NCI-H82 (cell line): ENCODE measurements at regions not wholly inside any gene's neighbourhood (a gene's known extent, or its start where the extent isn't known, plus 50 kb on each side); places are given as distances from the start of the nearest gene placed in this dataset.

Experiments
- DNase-seq: peaks from one replicate; lab custom pipeline; 2025; lab: John Stamatoyannopoulos, UW

DNA sequence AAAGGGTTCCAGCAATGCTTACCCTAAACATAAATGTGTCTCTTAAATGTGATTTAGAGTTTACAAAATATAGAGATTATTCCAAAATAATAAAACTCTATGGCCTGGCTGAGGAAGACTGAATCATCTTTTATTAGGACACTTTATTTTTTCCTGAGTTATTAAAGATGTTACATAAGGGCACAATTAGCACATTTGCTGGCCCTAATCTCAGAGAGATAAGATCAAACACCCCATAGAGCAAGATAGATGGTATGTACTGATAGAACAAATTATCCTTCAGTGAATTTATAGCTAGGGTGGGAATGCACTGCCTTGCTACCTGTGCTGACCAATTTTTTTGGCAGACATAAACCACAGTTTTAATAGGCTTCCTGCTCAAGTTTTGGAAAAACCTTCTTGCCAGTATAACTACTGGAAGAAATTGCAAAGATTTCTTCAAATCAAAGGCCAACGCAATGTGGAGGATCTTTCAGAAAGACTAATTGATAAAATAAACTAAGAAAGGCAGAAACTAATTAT is 367.1 kb upstream of the MPDZ start:
- DNase-seq, result no peak

DNA sequence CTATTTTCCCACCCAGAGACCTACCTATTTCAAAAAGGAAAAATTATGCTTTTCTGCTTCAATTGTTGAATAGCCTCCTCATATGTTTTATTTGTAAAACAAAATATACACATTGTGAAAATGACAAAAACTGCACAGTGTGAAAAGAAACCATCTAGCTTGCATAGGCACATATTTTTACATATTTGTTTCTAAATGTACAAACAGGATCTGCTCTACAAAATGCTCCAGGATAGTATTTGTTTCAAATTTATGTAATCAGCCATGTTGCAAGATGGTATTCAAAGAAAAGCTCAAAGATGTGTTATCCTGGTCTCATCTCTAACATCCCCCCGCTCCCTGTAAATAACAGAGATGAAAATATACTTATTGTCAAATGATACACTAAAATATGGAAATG is 366.1 kb upstream of the MPDZ start:
- DNase-seq, result no peak

DNA sequence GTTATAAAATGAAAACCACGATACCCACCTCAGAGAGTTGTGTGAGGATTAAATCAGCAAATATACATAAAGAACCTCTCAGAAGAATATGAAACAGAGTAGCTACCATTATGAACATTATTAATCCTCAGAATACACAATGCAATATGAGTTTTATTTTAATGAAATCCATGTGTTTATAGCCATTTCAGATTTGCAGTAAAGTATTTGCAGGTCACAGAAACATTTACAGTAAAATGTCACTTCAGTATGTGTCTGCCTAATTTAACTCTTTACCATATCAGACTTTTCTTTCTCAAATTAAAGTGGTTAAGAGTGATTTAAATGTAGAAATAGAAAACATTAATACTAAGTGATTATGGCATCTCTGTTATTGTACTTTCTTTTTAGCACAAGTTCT is 365.2 kb upstream of the MPDZ start:
- no peak for DNase-seq

DNA sequence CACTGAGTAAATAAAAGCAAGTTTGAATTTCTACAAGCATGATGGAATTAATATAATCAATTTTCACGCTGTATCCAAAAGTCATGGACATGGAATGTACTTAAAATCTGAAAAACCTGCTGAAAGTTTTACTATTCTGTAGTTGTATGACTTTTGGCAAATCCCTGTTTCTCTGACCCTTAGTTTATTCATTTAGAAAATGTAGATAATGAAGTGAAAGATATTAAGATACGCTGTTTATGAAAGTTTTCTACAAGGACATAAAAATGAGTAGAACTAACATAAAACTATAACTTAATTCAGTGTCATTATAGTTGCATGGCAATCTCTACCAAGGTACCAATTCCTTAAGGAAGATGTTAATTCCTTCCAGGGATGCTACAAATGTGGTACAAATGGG is 363.2 kb upstream of the MPDZ start:
- no peak for DNase-seq

DNA sequence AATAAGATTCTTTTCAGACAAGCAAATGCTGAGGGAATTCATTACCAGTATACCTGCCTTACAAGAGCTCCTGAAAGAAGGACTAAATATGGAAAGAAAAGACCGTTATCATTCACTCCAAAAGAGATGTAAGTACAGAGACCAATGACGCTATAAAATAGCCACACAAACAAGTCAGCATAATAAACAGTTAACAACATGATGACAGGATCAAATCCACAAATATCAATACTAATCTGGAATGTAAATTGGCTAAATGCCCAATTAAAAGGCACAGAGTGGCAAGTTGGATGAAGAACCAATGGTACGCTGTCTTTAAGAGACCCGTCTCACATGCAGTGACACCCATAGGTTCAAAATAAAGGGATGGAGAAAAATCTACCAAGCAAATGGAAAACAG is 349.6 kb upstream of the MPDZ start:
- no peak for DNase-seq

DNA sequence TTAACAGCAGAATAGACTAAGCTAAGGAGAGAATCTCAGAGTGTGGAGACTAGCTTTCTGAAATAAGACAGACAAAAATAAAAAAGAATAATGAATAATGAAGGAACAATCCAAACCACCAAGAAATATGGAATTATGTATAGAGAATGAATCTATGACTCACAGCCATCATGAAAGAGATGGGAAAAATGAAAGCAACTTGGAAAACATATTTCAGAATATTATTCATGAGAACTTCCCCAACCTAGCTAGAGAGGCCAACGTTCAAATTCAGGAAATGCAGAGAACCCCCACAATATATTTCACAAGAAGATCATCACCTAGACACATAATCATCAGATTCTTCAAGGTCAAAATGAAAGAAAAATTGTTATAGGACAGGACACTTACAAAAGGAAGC is 349.0 kb upstream of the MPDZ start:
- no peak for DNase-seq

DNA sequence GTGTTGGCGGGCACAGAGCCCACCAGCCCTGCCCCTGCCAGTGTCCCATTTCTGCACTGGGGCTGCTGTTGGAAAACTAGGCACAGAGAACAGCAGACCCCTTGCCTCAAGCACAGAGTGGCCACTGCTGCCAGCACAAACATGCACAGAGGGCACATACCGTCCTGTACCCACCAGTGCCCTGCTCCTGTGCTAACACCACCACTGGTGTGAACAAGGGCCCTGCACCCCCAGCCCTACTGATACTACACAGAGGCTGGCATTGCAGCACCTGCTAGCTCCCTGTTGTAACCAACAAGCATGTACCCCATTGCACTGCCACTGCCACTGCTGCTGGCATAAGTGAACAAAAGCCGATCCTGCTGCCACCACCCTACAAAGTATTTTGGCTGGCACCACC is 348.0 kb upstream of the MPDZ start:
- no peak for DNase-seq

DNA sequence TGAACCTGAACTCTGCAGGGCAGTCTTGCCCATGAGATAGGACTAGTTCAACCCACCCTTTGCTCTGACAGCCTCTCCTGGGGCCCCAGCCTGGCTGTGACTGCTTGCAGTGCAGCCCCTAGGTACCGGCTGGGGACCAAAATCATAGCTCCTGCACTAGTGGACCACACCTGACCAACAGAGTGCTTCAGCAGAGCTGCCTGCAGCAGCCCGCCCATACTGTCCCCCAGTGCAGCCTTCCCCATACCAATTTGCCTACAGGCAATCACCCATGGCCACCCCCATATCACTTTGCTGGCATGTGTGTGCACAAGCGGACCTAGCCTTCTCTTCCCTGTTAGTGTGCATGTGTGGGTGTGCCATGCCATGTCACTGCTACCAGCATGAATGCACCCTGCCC is 347.6 kb upstream of the MPDZ start:
- no peak for DNase-seq

DNA sequence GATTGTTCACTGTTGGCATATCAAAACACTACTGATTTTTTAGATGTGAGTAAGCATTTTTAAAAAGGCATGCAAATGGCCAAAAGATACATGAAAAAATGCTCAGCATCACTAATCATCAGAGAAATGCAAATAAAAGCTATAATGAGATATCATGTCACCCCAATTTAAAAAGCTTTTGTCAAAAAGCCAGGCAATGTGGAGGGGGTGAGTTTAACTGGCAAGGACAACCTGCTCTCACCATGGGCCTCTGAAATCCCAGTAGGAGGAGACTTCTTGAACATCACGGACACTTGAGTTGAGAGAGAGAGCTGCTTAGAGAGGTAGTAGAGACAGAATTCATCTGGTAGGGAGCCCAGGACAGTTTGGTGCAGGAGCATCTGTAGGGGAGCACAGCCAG is 347.1 kb upstream of the MPDZ start:
- DNase-seq, result no peak

DNA sequence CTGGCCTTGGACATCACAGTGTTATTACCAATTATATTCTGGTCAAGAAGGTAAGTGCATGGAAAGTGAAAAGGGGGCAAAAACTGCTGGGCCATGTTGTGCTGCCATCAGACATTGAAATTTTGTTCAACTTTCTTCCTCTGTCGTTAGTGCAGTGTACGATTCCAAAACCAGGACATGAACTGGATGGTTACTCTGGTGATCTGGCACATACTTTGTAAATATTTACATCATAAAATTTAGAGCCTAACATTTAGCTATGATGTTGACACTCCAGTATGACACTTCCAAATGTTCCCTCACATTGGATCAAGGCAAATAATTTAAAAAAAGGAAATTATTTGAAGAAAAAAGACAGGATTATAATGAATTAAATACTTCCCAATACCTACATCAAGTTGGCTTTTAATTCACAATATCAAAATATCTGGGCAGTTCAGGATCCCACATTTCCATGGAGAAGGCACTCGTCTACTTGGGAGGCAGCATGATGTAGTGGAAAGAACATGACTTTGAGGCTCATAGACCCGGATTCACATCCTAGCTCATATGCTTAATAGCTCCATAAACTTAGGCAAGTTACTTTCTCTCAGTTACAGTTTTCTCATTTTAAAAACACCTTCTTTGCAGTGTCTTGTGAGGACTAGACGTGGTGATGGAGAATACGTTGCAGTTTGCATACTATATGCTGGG is 342.5 kb upstream of the MPDZ start:
- no peak for DNase-seq

DNA sequence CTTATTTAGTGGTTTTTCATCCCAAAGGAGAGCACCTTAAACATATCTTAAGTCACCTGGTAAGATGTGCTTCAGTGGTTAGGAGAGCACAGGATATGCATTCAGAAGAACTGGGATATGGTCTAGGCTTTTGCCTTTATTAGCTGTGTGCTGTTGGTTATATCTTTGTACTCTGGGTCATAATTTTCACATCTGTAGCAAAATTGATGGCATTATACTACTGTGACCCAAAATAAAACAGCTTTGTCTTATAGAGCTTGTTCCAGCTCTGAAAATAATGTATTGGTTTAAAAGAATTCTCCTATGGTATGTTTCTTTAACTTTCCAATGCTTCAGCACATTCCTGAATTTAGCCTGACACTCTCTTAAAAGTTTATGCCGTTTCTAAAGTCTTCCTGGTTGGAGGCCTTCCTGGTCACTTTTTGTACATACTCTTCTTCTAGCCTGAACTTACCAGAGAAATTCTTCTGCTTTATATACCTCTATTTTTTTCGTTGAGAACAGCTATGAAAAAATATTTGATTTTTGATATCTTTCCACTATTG is 337.1 kb upstream of the MPDZ start:
- no peak for DNase-seq

DNA sequence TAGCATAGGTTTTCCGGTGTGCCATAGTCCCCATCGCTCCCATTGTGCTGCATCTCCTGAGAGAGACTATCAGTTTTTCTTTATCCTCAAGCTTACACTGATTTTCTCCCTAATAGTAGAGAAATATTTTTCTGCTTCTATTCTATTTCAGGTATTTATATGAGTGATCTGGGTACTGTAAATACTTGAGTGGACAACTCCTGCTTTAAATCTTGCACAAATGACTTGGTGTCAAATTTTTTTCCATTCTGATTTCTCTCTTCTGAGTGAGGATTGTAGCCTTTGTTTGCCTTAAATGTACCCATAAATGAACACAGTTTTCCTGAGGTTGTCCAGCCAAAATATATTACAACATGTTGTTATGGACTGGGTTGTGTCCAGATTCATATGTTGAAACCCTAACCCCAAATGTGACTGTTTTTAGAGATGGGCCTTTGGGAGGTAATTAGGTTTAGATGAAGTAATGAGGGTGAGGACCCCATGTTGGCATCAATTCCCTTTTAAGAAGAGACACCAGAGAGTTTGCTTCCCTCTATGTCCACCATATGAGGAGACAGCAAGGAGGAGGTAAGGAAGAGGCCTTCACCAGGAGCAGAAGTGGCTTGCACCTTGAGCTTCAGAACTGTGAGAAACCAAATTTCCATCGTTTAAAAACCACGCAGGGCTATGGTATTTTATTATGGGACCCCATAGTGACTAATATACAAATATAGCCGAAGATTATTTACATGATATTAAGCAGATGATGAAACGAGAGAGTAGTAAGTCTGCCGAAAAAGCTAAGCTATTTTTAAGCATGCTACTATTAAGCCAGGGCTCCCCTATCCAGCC is 336.4 kb upstream of the MPDZ start:
- DNase-seq, result no peak

DNA sequence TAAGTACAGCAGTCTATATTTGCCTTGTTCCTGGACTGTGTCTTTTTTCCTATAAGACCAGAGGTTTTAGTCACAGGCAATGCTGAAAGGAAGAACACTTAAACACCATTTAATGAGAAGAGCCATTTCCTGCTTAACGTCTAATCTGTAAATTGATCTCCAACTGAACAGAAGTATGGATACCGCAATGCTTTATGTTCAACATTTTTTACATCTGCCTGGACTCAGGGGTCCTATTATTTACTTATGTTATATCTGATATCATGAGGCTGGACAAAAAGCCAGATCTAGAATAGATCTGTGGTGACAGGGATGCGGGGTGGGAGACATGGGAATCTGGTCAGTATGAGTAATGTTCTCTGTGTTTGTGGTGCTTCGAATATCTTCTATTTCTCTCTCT is 334.6 kb upstream of the MPDZ start:
- DNase-seq, result no peak

DNA sequence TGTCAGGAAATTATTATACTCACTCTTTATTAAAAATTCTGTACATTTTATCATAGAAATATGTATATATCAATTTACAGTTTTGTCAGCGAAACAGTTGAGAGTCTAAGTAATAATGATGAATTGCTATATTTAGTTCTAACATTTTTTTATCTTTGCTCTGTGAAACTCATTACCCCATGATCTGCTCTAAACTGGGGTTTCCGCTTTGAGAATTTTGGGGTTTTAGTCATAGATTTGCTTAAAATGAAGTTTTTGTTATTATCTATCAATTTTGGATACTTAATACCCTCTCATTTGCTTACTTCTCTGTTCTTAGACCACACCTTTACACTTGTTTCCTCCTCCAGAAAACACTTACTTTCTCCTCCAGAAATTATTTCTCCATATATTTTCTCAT is 333.8 kb upstream of the MPDZ start:
- no peak for DNase-seq

DNA sequence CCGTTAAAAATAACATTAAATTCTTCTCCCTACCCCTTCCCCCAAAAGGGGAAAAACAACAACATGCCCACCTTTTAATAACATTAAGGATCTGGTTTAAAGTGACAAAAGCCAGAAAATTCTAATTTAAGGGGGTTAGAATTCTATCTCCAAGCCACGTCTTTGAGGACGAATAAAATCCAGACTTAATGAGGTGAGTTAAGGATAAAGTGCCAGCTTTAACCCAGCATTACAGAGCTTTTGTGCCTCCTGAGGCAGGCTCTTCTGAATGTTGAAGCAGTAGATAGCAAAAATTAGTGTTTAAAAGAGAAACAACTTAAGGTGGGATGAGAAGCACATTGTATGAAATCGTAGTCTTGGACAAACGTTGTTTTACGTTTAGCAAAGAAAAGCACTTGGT is 329.0 kb upstream of the MPDZ start:
- peak; percentile 61 for DNase-seq

DNA sequence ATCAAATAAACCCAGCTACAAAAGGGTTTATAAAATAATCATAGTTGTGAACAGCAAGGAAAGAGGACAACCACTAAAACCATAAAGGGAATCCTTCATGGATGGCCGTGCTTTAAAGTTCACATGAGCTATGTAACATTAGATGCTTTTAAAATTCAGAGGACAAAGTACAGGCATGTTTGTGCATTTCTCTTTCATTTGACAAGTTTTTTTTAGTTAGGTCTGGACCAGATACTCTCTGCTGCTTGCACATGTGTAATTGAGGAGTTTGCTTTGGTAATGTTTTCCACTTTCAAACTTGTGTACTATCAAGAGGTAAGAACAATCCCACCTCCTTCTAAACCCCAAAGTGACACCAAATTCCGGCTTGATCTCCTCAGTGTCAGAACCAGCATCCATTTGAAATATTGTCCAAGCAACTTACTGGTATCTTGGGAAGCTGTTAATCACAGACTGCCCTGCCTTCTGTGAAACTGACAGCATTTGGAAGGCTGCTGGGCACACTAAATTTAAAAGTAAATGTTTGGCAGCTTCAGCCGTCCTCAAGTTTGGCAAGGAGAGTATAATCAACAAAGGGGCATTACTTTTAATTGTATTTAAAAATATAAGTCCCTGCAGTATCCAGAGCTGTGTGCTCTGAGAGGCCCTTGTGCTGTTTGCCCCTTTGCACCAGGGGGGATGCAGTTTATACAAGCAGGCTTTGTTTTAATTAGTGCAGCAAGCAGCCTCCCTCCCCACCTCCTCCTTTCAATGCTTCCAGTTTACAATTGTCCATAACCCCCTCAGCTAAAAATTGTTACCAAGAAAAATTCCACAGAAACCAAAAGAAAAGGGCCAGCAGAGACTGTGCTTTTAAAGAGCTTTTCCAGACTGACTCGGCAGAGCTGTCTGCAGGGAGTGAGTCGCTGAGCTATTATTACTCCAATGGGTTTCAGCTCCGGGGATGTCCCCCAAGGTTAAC is 328.3 kb upstream of the MPDZ start:
- DNase-seq, result peak; percentile 61

DNA sequence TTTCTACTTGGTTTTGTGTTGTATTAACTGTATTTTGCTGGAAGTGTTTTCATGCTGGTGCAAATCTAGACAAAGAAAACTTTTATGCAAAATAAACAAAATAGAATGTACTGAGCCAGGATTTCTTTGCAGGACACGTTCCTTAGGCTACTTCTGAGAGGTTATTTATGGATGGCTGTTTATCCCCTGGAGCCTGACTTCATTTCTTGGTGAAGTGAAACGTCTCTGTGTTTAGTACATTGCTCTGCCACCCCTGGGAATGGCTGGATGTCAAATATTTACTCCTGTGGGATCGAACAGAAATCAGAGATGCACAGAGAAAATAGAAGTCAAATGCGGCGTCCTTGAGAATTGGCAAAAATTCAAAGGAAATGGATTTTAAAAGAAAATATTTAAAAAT is 327.1 kb upstream of the MPDZ start:
- DNase-seq, result no peak

DNA sequence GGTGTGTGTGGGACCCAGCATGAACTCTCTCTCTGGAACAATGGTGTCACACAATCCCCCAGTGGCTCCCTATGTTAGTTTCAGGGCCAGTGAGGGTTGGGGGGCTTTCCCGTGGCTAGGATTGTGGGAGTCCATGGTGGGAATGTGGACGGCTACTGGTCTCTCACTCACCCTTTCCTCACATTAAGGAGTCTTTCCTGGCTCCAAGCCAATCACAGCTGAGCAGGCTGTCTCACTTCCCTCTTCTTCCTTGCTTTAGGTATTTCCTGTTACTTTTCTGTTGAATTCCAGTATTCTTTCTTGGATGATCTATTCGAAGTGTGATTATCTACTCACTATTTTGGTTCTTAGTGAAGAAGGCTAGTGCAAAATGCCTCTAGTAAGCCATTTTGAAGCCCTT is 324.4 kb upstream of the MPDZ start:
- no peak for DNase-seq

DNA sequence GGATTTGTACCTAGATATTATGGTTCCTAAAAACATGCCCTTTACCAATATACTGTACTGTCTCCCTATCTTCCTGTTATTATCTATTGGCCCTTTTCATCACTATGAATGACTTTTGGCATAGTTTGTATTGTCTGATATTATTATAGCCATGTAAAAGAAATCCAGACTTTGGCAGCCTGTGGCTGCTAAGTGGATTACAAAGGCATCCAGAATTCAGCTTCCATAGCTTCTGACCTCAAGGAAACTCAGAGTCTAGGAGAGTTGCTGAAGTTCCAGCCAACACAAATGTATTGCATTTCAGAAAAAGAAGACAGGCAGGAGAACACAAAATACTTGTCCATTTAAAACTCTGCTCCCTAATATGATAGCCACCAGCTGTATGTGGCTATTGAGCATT is 319.2 kb upstream of the MPDZ start:
- peak; percentile 28 for DNase-seq

DNA sequence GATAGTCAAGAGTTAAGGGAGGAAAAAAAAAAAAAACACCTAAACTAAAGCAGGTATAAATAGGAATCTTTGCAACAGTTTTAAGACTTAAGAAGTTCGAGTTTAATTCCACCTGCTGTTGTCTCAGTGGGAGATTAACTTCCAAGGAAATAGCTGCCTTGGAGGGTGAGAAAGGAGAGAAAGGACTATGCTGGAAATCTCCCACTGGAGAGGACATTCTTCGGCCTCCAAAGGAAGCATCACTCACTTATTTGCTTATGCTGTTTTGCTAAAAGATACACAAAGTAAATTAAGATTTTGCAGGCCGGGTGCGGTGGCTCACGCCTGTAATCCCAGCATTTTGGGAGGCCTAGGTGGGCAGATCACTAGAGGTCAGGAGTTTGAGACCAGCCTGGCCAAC is 317.9 kb upstream of the MPDZ start:
- DNase-seq, result peak; percentile 24

DNA sequence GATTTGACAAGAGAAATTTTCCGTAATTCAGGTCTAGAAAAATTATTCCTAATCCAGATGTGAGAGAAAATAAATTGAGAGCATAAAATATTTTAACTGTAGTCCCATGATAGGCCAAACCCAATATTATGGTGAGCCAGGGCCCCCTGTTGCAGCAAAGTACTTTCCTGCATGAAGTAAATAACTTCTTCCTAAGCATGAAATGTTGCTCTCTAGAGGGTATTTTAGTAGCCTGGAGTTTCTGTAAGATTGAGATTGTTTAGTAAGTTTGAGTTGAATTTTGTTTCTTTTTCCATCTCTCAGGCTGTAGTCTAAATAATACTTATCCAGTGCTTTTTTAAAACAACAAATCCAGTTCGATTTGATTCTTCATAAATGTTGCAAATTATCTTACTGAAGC is 317.5 kb upstream of the MPDZ start:
- DNase-seq, result no peak

DNA sequence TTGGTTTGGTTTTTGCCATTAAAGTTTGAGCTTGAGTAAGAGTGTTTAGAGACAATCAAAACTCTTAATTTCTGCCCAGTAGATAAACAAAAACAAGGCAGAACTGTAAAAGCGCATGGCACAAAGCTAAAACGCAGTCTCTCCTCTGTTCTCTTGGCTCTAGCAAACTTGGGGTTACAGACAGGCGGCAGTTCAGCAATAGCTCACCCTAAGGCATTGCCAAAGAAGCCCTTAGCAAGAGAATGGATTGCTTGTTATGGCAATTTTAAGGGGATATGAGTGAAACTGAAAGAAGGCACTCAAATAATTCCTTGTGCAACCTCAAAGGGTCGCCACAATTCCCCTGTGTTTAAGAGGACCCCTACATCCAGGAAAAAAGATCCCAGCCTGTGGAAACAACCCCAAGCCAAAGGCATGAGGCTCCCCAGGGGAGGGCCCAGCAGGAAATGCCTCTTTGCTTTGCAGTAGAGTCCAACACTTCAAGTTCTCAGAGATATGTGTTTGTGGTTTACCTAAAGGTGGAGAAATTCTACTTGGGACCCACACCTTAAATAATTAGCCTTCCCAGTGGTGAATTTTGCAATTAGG is 317.0 kb upstream of the MPDZ start:
- no peak for DNase-seq
